ENCODE measurements at regions not wholly inside any gene's neighbourhood (a gene's known extent, or its start where the extent isn't known, plus 50 kb on each side); places are given as distances from the start of the nearest gene placed in this dataset.

- TF ChIP-seq, protein P1, sequence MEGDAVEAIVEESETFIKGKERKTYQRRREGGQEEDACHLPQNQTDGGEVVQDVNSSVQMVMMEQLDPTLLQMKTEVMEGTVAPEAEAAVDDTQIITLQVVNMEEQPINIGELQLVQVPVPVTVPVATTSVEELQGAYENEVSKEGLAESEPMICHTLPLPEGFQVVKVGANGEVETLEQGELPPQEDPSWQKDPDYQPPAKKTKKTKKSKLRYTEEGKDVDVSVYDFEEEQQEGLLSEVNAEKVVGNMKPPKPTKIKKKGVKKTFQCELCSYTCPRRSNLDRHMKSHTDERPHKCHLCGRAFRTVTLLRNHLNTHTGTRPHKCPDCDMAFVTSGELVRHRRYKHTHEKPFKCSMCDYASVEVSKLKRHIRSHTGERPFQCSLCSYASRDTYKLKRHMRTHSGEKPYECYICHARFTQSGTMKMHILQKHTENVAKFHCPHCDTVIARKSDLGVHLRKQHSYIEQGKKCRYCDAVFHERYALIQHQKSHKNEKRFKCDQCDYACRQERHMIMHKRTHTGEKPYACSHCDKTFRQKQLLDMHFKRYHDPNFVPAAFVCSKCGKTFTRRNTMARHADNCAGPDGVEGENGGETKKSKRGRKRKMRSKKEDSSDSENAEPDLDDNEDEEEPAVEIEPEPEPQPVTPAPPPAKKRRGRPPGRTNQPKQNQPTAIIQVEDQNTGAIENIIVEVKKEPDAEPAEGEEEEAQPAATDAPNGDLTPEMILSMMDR (IDR thresholded peaks at IDR 0.05; ENCODE audit: low read depth, low read length) = no peak
- no peak for TF ChIP-seq POLR2A (IDR thresholded peaks at IDR 0.05; ENCODE audit: extremely low read depth, insufficient read length)
These were observed 355.3 kb upstream of the TRPC7 start for GRCh38 chr5:136720674-136721073.

Data from NB4 (cell line).